ENCODE measurements at regions not wholly inside any gene's neighbourhood (a gene's known extent, or its start where the extent isn't known, plus 50 kb on each side); places are given as distances from the start of the nearest gene placed in this dataset.

GRCh38 chr7:91777522-91777921, 103.0 kb downstream of the MTERF1 start:
- Mint-ChIP-seq H3K27me3 (peaks cover 4% of the 10 kb centered on the region), H3K9me3 (no peaks in the 10 kb centered on the region), H3K4me3 (no peak overlapping the region), H3K27ac (no peak overlapping the region), H3K4me1 (no peaks in the 10 kb centered on the region), H3K36me3 (ENCODE audit: low read depth) (no peaks in the 10 kb centered on the region)
- no peak for ATAC-seq (ENCODE audit: low read depth)
- POLR2A ChIA-PET, result no interaction called here
- CTCF ChIA-PET, result no interaction called here
- intact Hi-C loops (cut with micrococcal nuclease), result no loop called here
- no peak for DNase-seq
- TF ChIP-seq CTCF (IDR thresholded peaks at IDR 0.05), result no peak

- ATAC-seq (ENCODE audit: low read depth) (no peak), DNase-seq (no peak)
- Mint-ChIP-seq H3K36me3 (ENCODE audit: low read depth) (no peaks in the 10 kb centered on the region), H3K27ac (no peak overlapping the region), H3K4me1 (no peaks in the 10 kb centered on the region), H3K27me3 (peaks cover 4% of the 10 kb centered on the region), H3K4me3 (no peak overlapping the region), H3K9me3 (no peaks in the 10 kb centered on the region)
- no peak for TF ChIP-seq CTCF (IDR thresholded peaks at IDR 0.05)
- POLR2A ChIA-PET, result no interaction called here
- intact Hi-C loops (cut with micrococcal nuclease), result no loop called here
- CTCF ChIA-PET, result no interaction called here
Measured at GRCh38 chr7:91778416-91778815, 102.1 kb downstream of the MTERF1 start.

GRCh38 chr7:91780521-91780920, 100.0 kb downstream of the MTERF1 start:
- Mint-ChIP-seq H3K27ac (no peak overlapping the region), H3K4me3 (no peak overlapping the region), H3K36me3 (ENCODE audit: low read depth) (no peaks in the 10 kb centered on the region), H3K27me3 (no peaks in the 10 kb centered on the region), H3K9me3 (no peaks in the 10 kb centered on the region), H3K4me1 (no peaks in the 10 kb centered on the region)
- DNase-seq (no peak), ATAC-seq (ENCODE audit: low read depth) (no peak)
- ChIA-PET CTCF (no interaction called here), POLR2A (no interaction called here)
- intact Hi-C loops (cut with micrococcal nuclease), result no loop called here
- no peak for TF ChIP-seq CTCF (IDR thresholded peaks at IDR 0.05)

- TF ChIP-seq CTCF (IDR thresholded peaks at IDR 0.05), result no peak
- no peaks in the 10 kb centered on the region for H3K36me3 Mint-ChIP-seq (ENCODE audit: low read depth)
- intact Hi-C loops (cut with micrococcal nuclease), result loop anchor here (1.0 to 2.0 kb wide), 2 partner anchors 496 to 701 kb away; no protein-coding TSS in a partner anchor
- ChIA-PET CTCF (no interaction called here), POLR2A (no interaction called here)
- no peak overlapping the region for H3K4me3 Mint-ChIP-seq
- H3K27ac Mint-ChIP-seq, result no peak overlapping the region
- H3K27me3 Mint-ChIP-seq, result no peaks in the 10 kb centered on the region
- DNase-seq (no peak), ATAC-seq (ENCODE audit: low read depth) (no peak)
- H3K9me3 Mint-ChIP-seq, result no peaks in the 10 kb centered on the region
- H3K4me1 Mint-ChIP-seq, result no peaks in the 10 kb centered on the region
Measured at GRCh38 chr7:91784469-91784868, 96.0 kb downstream of the MTERF1 start.

GRCh38 chr7:91787931-91788330, 92.6 kb downstream of the MTERF1 start:
- no peaks in the 10 kb centered on the region for H3K27me3 Mint-ChIP-seq
- ChIA-PET POLR2A (no interaction called here), CTCF (no interaction called here)
- TF ChIP-seq CTCF (IDR thresholded peaks at IDR 0.05), result no peak
- intact Hi-C loops (cut with micrococcal nuclease), result no loop called here
- no peak overlapping the region for H3K27ac Mint-ChIP-seq
- no peak overlapping the region for H3K4me3 Mint-ChIP-seq
- H3K9me3 Mint-ChIP-seq, result no peaks in the 10 kb centered on the region
- no peak for ATAC-seq (ENCODE audit: low read depth)
- DNase-seq, result no peak
- H3K4me1 Mint-ChIP-seq, result no peaks in the 10 kb centered on the region
- H3K36me3 Mint-ChIP-seq (ENCODE audit: low read depth), result no peaks in the 10 kb centered on the region
